NCI-H69 (cell line): ENCODE measurements at regions not wholly inside any gene's neighbourhood (a gene's known extent, or its start where the extent isn't known, plus 50 kb on each side); places are given as distances from the start of the nearest gene placed in this dataset.

ENCODE experiments used
- DNase-seq: peaks from one replicate; lab custom pipeline; 2025; lab: John Stamatoyannopoulos, UW

DNA sequence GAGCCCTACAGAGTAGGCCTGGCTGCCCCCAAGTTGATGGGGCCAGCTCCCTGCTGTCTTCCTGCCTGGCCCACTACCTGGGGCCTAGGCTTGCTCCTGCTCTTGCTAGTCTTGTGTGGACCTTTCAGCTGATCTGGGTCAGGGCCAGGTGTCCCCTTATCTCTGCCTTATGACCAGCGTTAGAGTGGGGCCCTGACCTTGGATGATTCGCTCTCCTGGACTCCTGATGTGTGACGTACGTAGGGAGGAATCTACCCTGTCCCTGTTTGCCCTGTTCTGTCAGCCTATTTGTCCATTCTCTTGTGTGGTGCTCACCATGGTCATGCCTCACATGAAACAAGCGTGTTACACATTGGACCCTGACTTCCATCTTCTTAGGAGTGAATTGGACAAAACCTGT, 571.8 kb downstream of the QKI start:
- no peak for DNase-seq

- peak; percentile 93 for DNase-seq
Observed at GRCh38 chr6:163985710-163986109, 571.2 kb downstream of the QKI start.

- DNase-seq, result no peak
Observed at GRCh38 chr6:163985040-163985439, 570.5 kb downstream of the QKI start.

DNA sequence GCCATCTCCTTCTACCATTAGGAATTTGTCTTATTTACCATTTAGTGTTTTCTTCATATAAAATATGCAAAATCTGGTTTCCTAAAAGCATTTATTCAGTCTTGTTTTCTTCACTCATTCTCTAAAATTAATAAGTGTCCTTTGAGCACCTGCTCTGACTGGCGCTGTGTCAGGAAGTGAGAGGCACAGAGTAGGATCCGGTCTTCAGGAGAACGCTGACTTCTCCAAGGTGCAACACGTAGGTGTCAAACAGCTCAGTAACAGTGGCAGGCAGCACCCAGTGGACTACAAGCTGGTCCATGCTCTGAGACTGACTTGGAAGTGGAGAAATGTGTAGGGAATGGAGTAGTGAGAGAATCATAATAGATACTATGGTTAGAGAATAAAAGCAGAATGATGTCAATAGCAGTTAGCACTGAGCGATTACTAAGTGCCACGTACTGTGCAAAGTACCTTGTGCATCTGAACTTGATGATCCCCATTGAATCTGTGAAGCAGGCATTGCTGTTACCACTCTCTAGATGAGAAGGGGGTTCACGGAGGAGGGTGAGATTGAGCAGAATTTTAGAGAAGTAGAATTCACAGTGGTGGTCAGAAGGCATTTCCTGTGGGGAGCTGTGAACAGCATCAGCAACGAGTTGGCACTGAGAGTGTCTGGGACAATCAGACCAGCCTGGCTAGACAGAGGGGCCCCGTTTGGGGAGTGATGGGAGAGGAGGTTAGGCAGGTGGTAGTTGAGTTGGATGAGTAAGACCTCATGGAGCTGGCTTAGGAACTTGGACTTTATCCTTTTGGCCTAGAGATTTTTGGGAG, 569.8 kb downstream of the QKI start:
- DNase-seq, result peak; percentile 14

DNA sequence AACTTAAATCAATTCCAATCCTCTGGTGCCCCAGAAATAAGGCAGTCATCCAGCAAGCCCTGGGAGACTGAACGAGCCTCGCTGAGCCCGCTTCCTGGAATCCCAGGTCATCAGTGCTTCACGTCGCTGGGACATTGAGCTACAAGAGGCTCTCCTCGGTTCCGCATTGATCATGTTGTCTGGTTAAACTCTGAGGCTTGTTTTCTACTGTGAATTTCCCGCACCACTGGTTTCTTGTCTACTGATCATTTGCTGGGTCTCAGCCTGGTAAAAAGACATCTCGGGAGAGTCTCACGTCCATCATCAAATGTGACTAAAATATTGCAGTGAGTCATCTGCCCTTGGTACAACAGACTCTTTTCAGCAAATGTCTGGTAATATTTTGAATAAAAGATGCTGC, 569.2 kb downstream of the QKI start:
- no peak for DNase-seq

- DNase-seq, result no peak
Observed at GRCh38 chr6:163974322-163974721, 559.8 kb downstream of the QKI start.

DNA sequence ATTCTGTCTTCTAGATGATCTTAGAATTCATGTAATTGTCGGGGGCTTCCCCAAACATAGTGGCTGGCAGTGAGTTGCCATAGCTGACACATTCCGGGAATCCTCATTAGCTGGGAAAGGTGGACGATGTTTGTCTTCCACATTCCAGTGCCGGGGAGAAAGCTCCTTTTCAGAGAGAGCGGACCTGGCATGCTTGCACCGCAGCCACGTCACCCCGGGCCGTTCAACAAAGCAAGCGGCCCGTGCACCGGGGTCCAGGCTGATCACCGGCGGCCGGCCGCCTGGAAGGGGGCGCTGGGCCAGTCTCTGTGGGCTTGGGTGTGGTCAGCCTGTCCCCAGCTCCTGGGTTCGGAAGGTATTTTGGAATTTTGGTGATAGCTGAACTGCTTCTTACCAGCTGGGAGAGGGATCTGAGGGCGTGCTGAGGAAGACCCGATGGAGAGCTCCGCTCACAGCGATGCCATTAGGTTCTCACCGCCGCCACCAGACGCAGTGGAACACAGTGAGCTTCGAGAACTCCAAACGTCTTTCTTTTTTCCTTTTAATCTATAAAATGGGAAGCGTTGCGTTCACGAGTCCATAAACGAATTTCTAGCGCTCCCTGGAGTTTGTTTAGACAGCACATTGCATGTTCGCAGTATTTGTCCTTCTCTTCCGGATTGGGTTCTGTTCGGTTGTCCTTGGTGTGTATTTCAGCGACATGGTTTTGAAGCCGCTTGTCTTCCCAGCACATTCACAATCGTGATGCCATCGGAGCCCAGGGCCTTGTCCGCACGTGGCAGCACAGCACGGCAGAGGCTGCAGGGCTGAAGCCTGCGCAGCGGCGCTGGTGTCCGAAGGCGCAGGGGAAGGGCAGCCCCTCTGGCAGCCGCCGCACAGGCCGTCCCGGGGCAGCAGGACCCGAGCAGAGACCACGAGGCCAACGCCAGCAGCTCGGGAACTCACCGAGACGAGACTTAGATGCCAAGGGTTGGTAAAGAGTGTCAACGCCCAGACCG, 557.6 kb downstream of the QKI start:
- DNase-seq, result no peak

DNA sequence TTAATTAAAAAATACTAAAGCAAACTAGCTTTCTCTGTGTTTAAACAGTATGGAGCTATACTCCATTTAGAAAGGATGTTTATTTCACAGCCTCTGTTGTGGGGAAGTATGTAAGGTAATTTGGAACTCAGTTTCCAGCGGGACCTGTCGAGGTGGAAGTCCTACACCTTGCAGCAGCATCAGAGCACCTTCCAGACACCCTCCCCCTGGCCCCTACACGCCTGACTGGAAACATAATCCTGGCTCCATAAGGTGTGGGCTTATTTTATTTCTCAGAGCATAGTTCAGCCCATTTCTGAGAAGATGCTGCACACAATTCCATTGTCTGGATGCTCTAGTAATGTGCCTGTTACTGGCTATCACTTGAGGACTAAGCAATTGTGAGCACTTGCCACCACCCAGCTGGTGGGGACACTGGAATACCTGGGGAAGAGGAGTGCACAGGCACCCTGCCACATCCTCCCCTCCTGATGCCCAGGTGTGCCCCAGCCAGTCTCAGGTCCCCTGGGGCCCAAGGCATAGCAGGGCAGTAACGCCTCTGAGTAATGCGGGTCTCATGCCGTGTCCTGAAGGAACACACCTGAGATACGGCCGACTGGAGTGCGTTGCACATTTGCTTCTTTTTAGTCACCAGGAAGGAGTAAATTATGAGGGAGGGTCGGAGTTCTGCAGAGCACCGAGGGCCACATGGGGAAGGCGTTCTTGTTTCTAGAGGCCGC, 556.5 kb downstream of the QKI start:
- peak; percentile 30 for DNase-seq

- peak; percentile 92 for DNase-seq
Observed at GRCh38 chr6:163965426-163966348, 551.2 kb downstream of the QKI start.

DNA sequence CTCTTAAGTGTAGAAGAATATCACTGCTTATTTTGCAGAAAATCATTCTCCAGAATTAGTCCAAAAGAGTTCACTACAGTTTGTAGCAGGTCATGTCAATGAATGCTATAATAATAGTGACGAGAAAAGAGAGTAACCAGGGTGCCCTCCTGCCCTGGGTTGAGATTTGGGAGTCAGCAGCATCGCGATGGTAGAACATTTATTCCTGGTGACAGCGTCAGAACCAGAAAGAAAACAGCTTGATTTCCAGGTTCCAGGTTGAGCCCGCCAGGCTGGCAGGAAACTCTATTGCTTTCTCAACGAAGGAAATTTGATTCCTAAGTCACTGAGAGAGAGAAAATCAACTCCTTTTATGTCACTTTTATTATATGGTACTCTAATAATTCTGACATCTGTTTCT, 550.3 kb downstream of the QKI start:
- peak; percentile 19 for DNase-seq

- DNase-seq, result no peak
Observed at GRCh38 chr6:163963205-163964120, 548.9 kb downstream of the QKI start.

DNA sequence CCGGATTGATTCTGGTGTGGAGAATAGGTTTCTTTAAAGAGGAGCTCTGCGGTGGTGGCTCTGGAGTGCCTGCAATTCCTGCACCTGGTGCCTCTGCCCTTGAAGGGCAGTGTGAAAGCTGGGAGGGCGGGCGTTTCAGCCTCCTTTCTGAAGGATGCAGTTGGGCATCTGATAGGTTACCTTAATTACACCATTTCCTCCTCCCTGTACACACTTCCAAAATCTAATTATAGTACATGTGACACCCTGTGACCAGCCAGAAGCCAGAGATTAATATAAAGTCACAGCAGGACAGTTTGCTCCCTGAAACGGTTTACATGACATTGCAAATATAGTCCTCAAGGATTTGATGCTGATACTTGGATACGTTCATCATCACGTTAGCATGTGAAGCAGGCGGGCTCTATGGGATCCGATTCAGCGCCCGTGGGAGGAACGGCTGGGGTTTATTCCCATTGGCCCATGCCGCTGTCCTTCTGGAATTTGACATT, 548.2 kb downstream of the QKI start:
- peak; percentile 97 for DNase-seq

DNA sequence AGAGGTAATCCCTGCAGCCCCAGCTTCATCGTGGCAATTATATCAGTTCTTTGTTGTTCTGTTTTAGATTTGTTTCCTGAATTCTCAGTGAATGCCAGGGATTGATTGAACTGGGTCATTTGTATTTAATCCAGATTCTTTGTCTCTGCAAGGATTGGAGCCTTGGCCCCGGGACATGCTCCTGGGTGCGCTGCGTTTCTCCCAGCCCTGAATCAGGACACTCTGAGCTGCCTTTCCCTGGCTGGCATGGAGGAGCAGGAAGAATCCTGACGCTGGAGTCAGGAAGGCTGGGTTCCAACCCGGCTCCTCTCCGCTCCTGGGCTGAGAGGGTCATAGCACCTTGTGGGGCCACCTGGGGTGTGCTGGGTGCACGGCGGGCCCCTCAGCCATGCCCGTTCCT, 545.6 kb downstream of the QKI start:
- DNase-seq, result no peak

GRCh38 chr6:163958646-163959045, 544.1 kb downstream of the QKI start:
- DNase-seq, result no peak

DNA sequence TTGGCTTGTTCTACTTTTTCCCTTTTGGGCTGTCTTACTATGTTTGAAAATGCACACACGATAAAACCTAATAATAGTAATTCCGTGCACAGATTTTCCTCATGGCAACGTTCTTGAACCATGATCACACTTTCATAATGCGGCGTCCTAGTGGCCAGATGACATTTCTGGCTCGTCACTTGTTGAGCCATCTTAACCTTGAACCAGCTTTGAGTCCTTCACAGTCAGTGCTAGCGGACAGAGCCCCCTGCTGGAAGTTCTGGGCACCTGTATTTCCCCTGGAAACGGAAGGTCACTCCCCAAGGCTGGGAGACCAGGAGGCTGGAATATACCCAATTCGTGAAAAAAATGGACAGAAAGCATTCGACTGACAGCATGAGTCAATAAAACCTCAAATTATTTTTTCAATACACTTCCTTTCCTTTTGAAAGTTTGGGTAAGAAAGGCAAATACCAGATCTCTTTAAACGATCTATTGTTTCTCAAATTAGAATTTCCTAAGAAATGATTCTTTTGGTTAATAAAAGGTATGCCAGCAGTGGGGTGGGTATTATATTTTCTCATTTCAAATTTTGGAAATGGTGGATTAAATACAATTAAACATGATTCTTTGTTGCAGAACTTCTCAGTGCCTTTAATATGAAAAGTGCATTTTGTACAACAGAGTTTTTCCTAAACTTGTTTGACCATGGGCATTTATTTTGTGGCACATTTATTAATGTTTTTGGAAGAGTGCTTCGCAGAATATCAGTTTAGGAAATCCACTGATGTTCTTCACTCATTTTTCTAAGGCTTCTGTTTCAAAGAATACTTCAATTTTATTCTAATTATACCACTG, 542.3 kb downstream of the QKI start:
- peak; percentile 89 for DNase-seq

GRCh38 chr6:163955756-163956155, 541.2 kb downstream of the QKI start:
- peak; percentile 90 for DNase-seq

DNA sequence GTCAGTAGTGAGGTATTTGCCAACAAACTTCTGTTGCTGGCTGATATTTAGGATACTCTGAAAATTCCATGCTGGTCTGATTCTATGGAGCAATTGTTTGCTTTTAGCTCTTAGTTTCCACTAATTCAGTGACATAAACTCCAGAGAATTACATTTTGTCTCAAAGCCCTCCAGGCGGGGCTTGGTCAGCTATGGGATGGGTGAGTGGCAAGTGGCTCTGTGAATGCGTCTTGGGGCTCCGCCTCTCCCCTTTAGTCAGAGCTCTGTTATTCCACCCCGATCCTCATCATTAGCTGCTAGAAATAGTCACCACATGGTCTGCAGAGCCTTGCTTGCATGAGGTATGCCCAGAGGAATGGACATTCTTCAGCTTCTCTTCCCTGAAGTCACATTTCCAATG, 540.6 kb downstream of the QKI start:
- DNase-seq, result no peak

GRCh38 chr6:163954088-163954775, 539.7 kb downstream of the QKI start:
- DNase-seq, result peak; percentile 35
